Astrocyte (in vitro differentiated cells and primary cell): ENCODE measurements at regions not wholly inside any gene's neighbourhood (a gene's known extent, or its start where the extent isn't known, plus 50 kb on each side); places are given as distances from the start of the nearest gene placed in this dataset.

Experiments used
- DNase-seq: peaks from one replicate; pipeline ENCODE4 v3.0.0-alpha.2; 2010; ENCODE audit warnings: low read depth
- FAIRE-seq: peaks from 2 replicates; lab custom pipeline; 2011; peaks lifted over from hg19 to GRCh38; lab: Jason Lieb, UNC
- H2AFZ ChIP-seq: 2 replicates; pipeline ENCODE4 v1.6.0; 2012; ENCODE audit warnings: low read depth, low read length, inconsistent platforms
- H3K27ac ChIP-seq: 2 replicates; pipeline ENCODE4 v1.5.1; 2011; ENCODE audit warnings: low read depth, low read length, inconsistent platforms
- H3K27me3 ChIP-seq: 2 replicates; pipeline ENCODE4 v1.6.0; 2011; ENCODE audit warnings: low read length, inconsistent platforms; ENCODE audit not compliant: insufficient read depth
- H3K36me3 ChIP-seq: 2 replicates; pipeline ENCODE4 v1.5.1; 2011; ENCODE audit warnings: low read length, inconsistent platforms; ENCODE audit not compliant: insufficient read depth
- H3K4me1 ChIP-seq: 2 replicates; pipeline ENCODE4 v1.5.1; 2011; ENCODE audit warnings: low read length, inconsistent platforms; ENCODE audit not compliant: insufficient read depth
- H3K4me2 ChIP-seq: 2 replicates; pipeline ENCODE4 v1.6.0; 2012; ENCODE audit warnings: low read length, inconsistent platforms
- H3K4me3 ChIP-seq: 2 replicates; pipeline ENCODE4 v1.5.1; 2011; ENCODE audit warnings: low read depth, mild to moderate bottlenecking, low read length, inconsistent platforms; ENCODE audit not compliant: insufficient read depth
- H3K79me2 ChIP-seq: 2 replicates; pipeline ENCODE4 v1.6.0; 2012; ENCODE audit warnings: mild to moderate bottlenecking, low read length, inconsistent platforms; ENCODE audit not compliant: insufficient read depth
- H3K9ac ChIP-seq: 2 replicates; pipeline ENCODE4 v1.6.0; 2012; ENCODE audit warnings: mild to moderate bottlenecking, low read length, inconsistent platforms
- H3K9me3 ChIP-seq: 2 replicates; pipeline ENCODE4 v1.5.1; 2012; ENCODE audit warnings: low read depth, mild to moderate bottlenecking, low read length, inconsistent platforms; ENCODE audit not compliant: insufficient read depth
- H4K20me1 ChIP-seq: 2 replicates; pipeline ENCODE4 v1.6.0; 2012; ENCODE audit warnings: low read length, inconsistent platforms; ENCODE audit not compliant: insufficient read depth
- H3K27ac Mint-ChIP-seq: one replicate; pipeline ENCODE4 v1.8.0; 2021; ENCODE audit warnings: mild to moderate bottlenecking, mixed read lengths; ENCODE audit not compliant: unreplicated experiment
- H3K27me3 Mint-ChIP-seq: one replicate; pipeline ENCODE4 v1.8.0; 2021; ENCODE audit warnings: low read depth, mixed read lengths; ENCODE audit not compliant: unreplicated experiment
- H3K36me3 Mint-ChIP-seq: one replicate; pipeline ENCODE4 v1.8.0; 2021; ENCODE audit warnings: low read depth, mixed read lengths; ENCODE audit not compliant: unreplicated experiment
- H3K4me1 Mint-ChIP-seq: one replicate; pipeline ENCODE4 v1.8.0; 2021; ENCODE audit warnings: low read depth, mixed read lengths; ENCODE audit not compliant: unreplicated experiment
- H3K4me3 Mint-ChIP-seq: one replicate; pipeline ENCODE4 v1.8.0; 2021; ENCODE audit warnings: mild to moderate bottlenecking, moderate library complexity, mixed read lengths; ENCODE audit not compliant: unreplicated experiment
- H3K9me3 Mint-ChIP-seq: one replicate; pipeline ENCODE4 v1.8.0; 2021; ENCODE audit warnings: mild to moderate bottlenecking, mixed read lengths; ENCODE audit not compliant: unreplicated experiment
- EZH2 ChIP-seq: IDR thresholded peaks from 2 replicates; pipeline ENCODE4 v1.6.1; 2012; ENCODE audit warnings: mild to moderate bottlenecking, low read length, inconsistent platforms; ENCODE audit not compliant: insufficient read depth
- TF ChIP-seq, protein P1 (sequence below): IDR thresholded peaks from 2 replicates; pipeline ENCODE4 v1.5.1; 2011; ENCODE audit warnings: low read depth, mild to moderate bottlenecking, inconsistent platforms, low read length, moderate library complexity; ENCODE audit not compliant: insufficient read depth

DNA sequence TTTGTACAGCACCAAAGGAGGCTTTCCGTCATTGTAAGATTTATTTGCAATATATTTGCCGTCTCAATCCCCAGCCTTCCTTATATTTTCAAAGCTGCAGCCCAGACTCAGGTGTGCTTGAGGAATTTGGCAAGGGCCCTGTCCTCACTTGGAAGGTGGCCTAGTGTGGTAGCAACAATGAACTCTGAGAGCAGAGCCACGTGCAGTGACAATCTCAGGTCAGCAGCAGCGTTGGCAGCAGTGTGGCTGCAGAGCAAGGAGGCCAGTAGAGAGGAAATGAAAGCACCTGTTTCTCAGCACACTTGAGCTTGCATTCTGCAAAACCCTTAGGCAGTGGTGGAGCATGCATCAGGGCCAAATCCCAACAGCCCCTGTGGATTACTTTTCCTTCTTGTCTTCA is 613.5 kb downstream of the RBFOX1 start:
- Mint-ChIP-seq H3K36me3 (no peaks in the 10 kb centered on the region), H3K27ac (no peak overlapping the region), H3K4me1 (peaks cover 2% of the 10 kb centered on the region), H3K9me3 (no peaks in the 10 kb centered on the region), H3K27me3 (peaks cover 8% of the 10 kb centered on the region), H3K4me3 (no peak overlapping the region)
- no peak overlapping the region for H3K4me3 ChIP-seq
- DNase-seq (no peak), FAIRE-seq (no peak)
- no peaks in the 10 kb centered on the region for H4K20me1 ChIP-seq
- H3K36me3 ChIP-seq = no peaks in the 10 kb centered on the region
- no peaks in the 10 kb centered on the region for H3K4me1 ChIP-seq
- no peak overlapping the region for H3K4me2 ChIP-seq
- no peaks in the 10 kb centered on the region for H3K79me2 ChIP-seq
- no peak overlapping the region for H3K27ac ChIP-seq
- no peaks in the 10 kb centered on the region for H3K27me3 ChIP-seq
- H3K9ac ChIP-seq = no peak overlapping the region
- peaks cover 5% of the 10 kb centered on the region for H3K9me3 ChIP-seq
- TF ChIP-seq, protein P1, sequence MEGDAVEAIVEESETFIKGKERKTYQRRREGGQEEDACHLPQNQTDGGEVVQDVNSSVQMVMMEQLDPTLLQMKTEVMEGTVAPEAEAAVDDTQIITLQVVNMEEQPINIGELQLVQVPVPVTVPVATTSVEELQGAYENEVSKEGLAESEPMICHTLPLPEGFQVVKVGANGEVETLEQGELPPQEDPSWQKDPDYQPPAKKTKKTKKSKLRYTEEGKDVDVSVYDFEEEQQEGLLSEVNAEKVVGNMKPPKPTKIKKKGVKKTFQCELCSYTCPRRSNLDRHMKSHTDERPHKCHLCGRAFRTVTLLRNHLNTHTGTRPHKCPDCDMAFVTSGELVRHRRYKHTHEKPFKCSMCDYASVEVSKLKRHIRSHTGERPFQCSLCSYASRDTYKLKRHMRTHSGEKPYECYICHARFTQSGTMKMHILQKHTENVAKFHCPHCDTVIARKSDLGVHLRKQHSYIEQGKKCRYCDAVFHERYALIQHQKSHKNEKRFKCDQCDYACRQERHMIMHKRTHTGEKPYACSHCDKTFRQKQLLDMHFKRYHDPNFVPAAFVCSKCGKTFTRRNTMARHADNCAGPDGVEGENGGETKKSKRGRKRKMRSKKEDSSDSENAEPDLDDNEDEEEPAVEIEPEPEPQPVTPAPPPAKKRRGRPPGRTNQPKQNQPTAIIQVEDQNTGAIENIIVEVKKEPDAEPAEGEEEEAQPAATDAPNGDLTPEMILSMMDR = no peak
- H2AFZ ChIP-seq = no peak overlapping the region

DNA sequence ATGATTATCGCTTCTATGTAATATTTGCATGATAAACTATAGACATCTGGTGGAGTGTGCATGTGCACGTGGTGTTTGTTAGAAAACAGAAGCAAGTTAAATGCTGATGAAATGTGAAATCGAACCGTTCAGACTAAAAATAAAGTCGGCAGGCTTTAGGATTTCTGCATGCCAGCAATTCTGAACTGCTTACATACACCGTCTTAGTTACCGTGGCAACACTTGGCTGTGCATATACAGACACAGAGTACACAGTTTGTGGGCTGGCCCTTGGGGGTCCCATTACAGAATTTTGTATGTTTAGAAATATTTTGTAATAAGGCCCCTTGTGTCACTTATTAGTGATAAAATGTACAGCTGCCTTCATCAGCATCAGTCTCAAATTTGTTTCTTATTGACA is 605.5 kb downstream of the RBFOX1 start:
- H3K36me3 ChIP-seq = no peaks in the 10 kb centered on the region
- no peak overlapping the region for H3K27ac Mint-ChIP-seq
- no peak overlapping the region for H3K9ac ChIP-seq
- H3K27me3 Mint-ChIP-seq = peaks cover 5% of the 10 kb centered on the region
- H3K27ac ChIP-seq = no peak overlapping the region
- no peak overlapping the region for H3K4me3 ChIP-seq
- DNase-seq (no peak), FAIRE-seq (no peak)
- H3K4me2 ChIP-seq = no peak overlapping the region
- H2AFZ ChIP-seq = no peak overlapping the region
- no peak for TF ChIP-seq EZH2
- TF ChIP-seq, protein P1 = no peak
- no peaks in the 10 kb centered on the region for H3K36me3 Mint-ChIP-seq
- no peak overlapping the region for H3K4me3 Mint-ChIP-seq
- H3K4me1 Mint-ChIP-seq = no peaks in the 10 kb centered on the region
- H3K9me3 ChIP-seq = peaks cover 2% of the 10 kb centered on the region
- no peaks in the 10 kb centered on the region for H4K20me1 ChIP-seq
- no peaks in the 10 kb centered on the region for H3K27me3 ChIP-seq
- H3K4me1 ChIP-seq = no peaks in the 10 kb centered on the region
- no peaks in the 10 kb centered on the region for H3K79me2 ChIP-seq
- no peaks in the 10 kb centered on the region for H3K9me3 Mint-ChIP-seq

DNA sequence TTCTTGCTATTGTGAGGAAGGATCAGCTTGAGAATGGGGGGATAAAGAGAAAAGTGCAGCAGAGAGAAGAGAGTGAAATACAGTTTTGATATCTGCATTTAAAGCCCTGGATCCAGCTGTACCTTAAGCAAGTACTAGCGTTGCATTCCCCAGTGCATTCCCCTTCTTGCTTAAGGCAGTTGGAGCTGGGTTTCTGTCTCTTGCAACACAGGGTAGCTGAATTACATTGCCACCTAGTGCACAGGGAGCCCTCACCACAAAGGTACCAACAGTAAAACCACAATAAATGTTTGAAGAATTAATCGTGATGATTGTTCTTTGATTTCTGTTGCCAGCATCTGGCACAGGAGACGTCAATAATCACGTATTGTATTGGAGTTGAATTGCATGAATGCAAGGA is 588.7 kb downstream of the RBFOX1 start:
- H3K9me3 ChIP-seq = peaks cover 7% of the 10 kb centered on the region
- H3K27me3 Mint-ChIP-seq = no peaks in the 10 kb centered on the region
- H3K27ac ChIP-seq = no peak overlapping the region
- no peaks in the 10 kb centered on the region for H4K20me1 ChIP-seq
- no peaks in the 10 kb centered on the region for H3K79me2 ChIP-seq
- H3K36me3 Mint-ChIP-seq = no peaks in the 10 kb centered on the region
- DNase-seq (no peak), FAIRE-seq (no peak)
- H3K4me3 ChIP-seq = no peak overlapping the region
- no peaks in the 10 kb centered on the region for H3K4me1 ChIP-seq
- no peaks in the 10 kb centered on the region for H3K4me1 Mint-ChIP-seq
- no peak overlapping the region for H3K4me3 Mint-ChIP-seq
- no peaks in the 10 kb centered on the region for H3K36me3 ChIP-seq
- TF ChIP-seq, protein P1 = no peak
- TF ChIP-seq EZH2 = no peak
- H2AFZ ChIP-seq = no peak overlapping the region
- H3K9ac ChIP-seq = no peak overlapping the region
- no peak overlapping the region for H3K4me2 ChIP-seq
- no peak overlapping the region for H3K27ac Mint-ChIP-seq
- no peaks in the 10 kb centered on the region for H3K27me3 ChIP-seq
- H3K9me3 Mint-ChIP-seq = no peaks in the 10 kb centered on the region
